H9 (cell line): ENCODE measurements at regions not wholly inside any gene's neighbourhood (a gene's known extent, or its start where the extent isn't known, plus 50 kb on each side); places are given as distances from the start of the nearest gene placed in this dataset.
A peak's percentile ranks its signal among the peaks of the same experiment; 100 is the strongest.

ENCODE experiments used
- DNase-seq: peaks from one replicate; pipeline ENCODE4 v3.0.0-alpha.2; 2017
- H2AFZ ChIP-seq: one replicate; pipeline ENCODE4 v1.6.1; 2013; ENCODE audit warnings: mild to moderate bottlenecking, low read length, control low read depth, moderate library complexity
- H2AK5ac ChIP-seq: 2 replicates; pipeline ENCODE4 v1.6.1; 2013; ENCODE audit warnings: low read length, control low read depth, mixed read lengths; ENCODE audit not compliant: insufficient read length
- H2BK120ac ChIP-seq: one replicate; pipeline ENCODE4 v1.6.1; 2013; ENCODE audit warnings: low read depth, mild to moderate bottlenecking, low read length, control low read depth, inconsistent platforms; ENCODE audit not compliant: poor library complexity, severe bottlenecking
- H2BK12ac ChIP-seq: 2 replicates; pipeline ENCODE4 v1.6.1; 2013; ENCODE audit warnings: low read length, control low read depth, mixed read lengths, low read depth; ENCODE audit not compliant: insufficient read length
- H2BK15ac ChIP-seq: 2 replicates; pipeline ENCODE4 v1.6.1; 2013; ENCODE audit warnings: low read depth, low read length, control low read depth
- H2BK20ac ChIP-seq: one replicate; pipeline ENCODE4 v1.6.1; 2013; ENCODE audit warnings: low read depth, mild to moderate bottlenecking, low read length, control low read depth, inconsistent platforms; ENCODE audit not compliant: poor library complexity, severe bottlenecking
- H2BK5ac ChIP-seq: 2 replicates; pipeline ENCODE4 v1.6.1; 2013; ENCODE audit warnings: low read length, control low read depth, mixed read lengths; ENCODE audit not compliant: insufficient read length
- H3K14ac ChIP-seq: 2 replicates; pipeline ENCODE4 v1.6.1; 2013; ENCODE audit warnings: low read length, control low read depth; ENCODE audit not compliant: insufficient read depth
- H3K18ac ChIP-seq: 2 replicates; pipeline ENCODE4 v1.6.1; 2013; ENCODE audit warnings: low read depth, mild to moderate bottlenecking, mixed read lengths, low read length, control low read depth; ENCODE audit not compliant: insufficient read length
- H3K23ac ChIP-seq: 2 replicates; pipeline ENCODE4 v1.6.1; 2013; ENCODE audit warnings: low read length, control low read depth, mixed read lengths, low read depth; ENCODE audit not compliant: insufficient read length
- H3K23me2 ChIP-seq: 2 replicates; pipeline ENCODE4 v1.6.1; 2013; ENCODE audit warnings: low read depth, mild to moderate bottlenecking, mixed read lengths, low read length, control low read depth; ENCODE audit not compliant: insufficient read length, poor library complexity, severe bottlenecking
- H3K27ac ChIP-seq: 2 replicates; pipeline ENCODE4 v1.5.1; 2013; ENCODE audit warnings: low read length, control low read depth, mixed read lengths, low read depth; ENCODE audit not compliant: insufficient read length
- H3K27me3 ChIP-seq: 2 replicates; pipeline ENCODE4 v1.6.1; 2013; ENCODE audit warnings: low read length, control low read depth, inconsistent platforms; ENCODE audit not compliant: insufficient read depth
- H3K4ac ChIP-seq: 2 replicates; pipeline ENCODE4 v1.6.1; 2013; ENCODE audit warnings: low read depth, mild to moderate bottlenecking, control low read depth, inconsistent platforms, low read length, moderate library complexity
- H3K4me1 ChIP-seq: 2 replicates; pipeline ENCODE4 v1.6.1; 2013; ENCODE audit warnings: low read length, control low read depth, inconsistent platforms; ENCODE audit not compliant: insufficient read depth
- H3K4me2 ChIP-seq: 2 replicates; pipeline ENCODE4 v1.6.1; 2013; ENCODE audit warnings: low read length, control low read depth, mixed read lengths; ENCODE audit not compliant: insufficient read length, insufficient read depth
- H3K56ac ChIP-seq: 2 replicates; pipeline ENCODE4 v1.6.1; 2013; ENCODE audit warnings: low read depth, mild to moderate bottlenecking, mixed read lengths, low read length, control low read depth; ENCODE audit not compliant: insufficient read length
- H3K79me1 ChIP-seq: 2 replicates; pipeline ENCODE4 v1.6.1; 2013; ENCODE audit warnings: low read depth, mild to moderate bottlenecking, moderate library complexity, low read length, control low read depth, inconsistent platforms; ENCODE audit not compliant: insufficient read depth, poor library complexity, severe bottlenecking
- H3K79me2 ChIP-seq: 2 replicates; pipeline ENCODE4 v1.6.1; 2013; ENCODE audit warnings: low read length, control low read depth, inconsistent platforms; ENCODE audit not compliant: insufficient read depth
- H3K9ac ChIP-seq: 2 replicates; pipeline ENCODE4 v1.6.1; 2013; ENCODE audit warnings: low read length, control low read depth, mixed read lengths; ENCODE audit not compliant: insufficient read length; ENCODE audit errors: extremely low read depth
- H3K9me3 ChIP-seq: one replicate; pipeline ENCODE4 v1.6.1; 2013; ENCODE audit warnings: low read depth, low read length, inconsistent platforms; ENCODE audit not compliant: control insufficient read depth
- H3T11ph ChIP-seq: one replicate; pipeline ENCODE4 v1.6.1; 2013; ENCODE audit warnings: mild to moderate bottlenecking, low read length, control low read depth, inconsistent platforms
- H4K20me1 ChIP-seq: one replicate; pipeline ENCODE4 v1.6.1; 2013; ENCODE audit not compliant: control insufficient read depth, insufficient read length, insufficient read depth
- H4K5ac ChIP-seq: 2 replicates; pipeline ENCODE4 v1.6.1; 2013; ENCODE audit warnings: low read depth, mild to moderate bottlenecking, mixed read lengths, low read length, control low read depth; ENCODE audit not compliant: insufficient read length
- H4K8ac ChIP-seq: replicated peaks from 2 replicates; pipeline ENCODE4 v1.6.1; 2013; ENCODE audit warnings: low read length, control low read depth, mixed read lengths, low read depth; ENCODE audit not compliant: insufficient read length
- H4K91ac ChIP-seq: 2 replicates; pipeline ENCODE4 v1.6.1; 2013; ENCODE audit warnings: low read depth, mild to moderate bottlenecking, moderate library complexity, mixed read lengths, low read length, control low read depth; ENCODE audit not compliant: insufficient read length
- H3K27ac Mint-ChIP-seq, 3 experiments: 2 replicates in 2 of 3; 3 replicates in 1 of 3; pipeline ENCODE4 v1.8.0; 2020 to 2021; ENCODE audit warnings: mixed read lengths in 3 of 3, mild to moderate bottlenecking in 1 of 3, moderate library complexity in 1 of 3
- H3K27me3 Mint-ChIP-seq: 2 replicates; pipeline ENCODE4 v1.8.0; 2021; ENCODE audit warnings: low read depth, mild to moderate bottlenecking, moderate library complexity, mixed read lengths
- H3K36me3 Mint-ChIP-seq, 3 experiments: 2 replicates in 2 of 3; 3 replicates in 1 of 3; pipeline ENCODE4 v1.8.0; 2020 to 2021; ENCODE audit warnings: low read depth in 3 of 3, mixed read lengths in 3 of 3; ENCODE audit not compliant: insufficient read depth in 1 of 3
- H3K4me1 Mint-ChIP-seq, 2 experiments: 2 replicates each; pipeline ENCODE4 v1.8.0; 2020; ENCODE audit warnings: mixed read lengths in 2 of 2
- H3K4me3 Mint-ChIP-seq, 2 experiments: 2 replicates in 1 of 2; 3 replicates in 1 of 2; pipeline ENCODE4 v1.8.0; 2020 to 2021; ENCODE audit warnings: mild to moderate bottlenecking in 2 of 2, mixed read lengths in 2 of 2, moderate library complexity in 1 of 2
- H3K9me3 Mint-ChIP-seq, 2 experiments: 2 replicates in 1 of 2; 3 replicates in 1 of 2; pipeline ENCODE4 v1.8.0; 2020; ENCODE audit warnings: mild to moderate bottlenecking in 2 of 2, mixed read lengths in 2 of 2, moderate library complexity in 1 of 2
- CTCF ChIP-seq: fragments of 200-600 bp; sonication (generic); conservative IDR thresholded peaks from 3 replicates; pipeline ENCODE4 v1.8.0; 2021; ENCODE audit warnings: antibody characterized with exemption, mild to moderate bottlenecking
- WGBS: extraction: QIAGEN DNeasy Blood & Tissue Kit; methylation state at CpG from one replicate; pipeline ENCODE4 v1.1.7; 2013; ENCODE audit warnings: missing lambda C conversion rate, low lambda C conversion rate, mixed read lengths; ENCODE audit not compliant: insufficient read length; ENCODE audit errors: extremely low coverage; 5-methylcytosine and 5-hydroxymethylcytosine counted together

GRCh38 chr4:3852309-3852708 is 86.1 kb downstream of the ADRA2C start:
- H3K27me3 ChIP-seq: no peaks in the 10 kb centered on the region
- H2BK12ac ChIP-seq: no peak overlapping the region
- H2BK5ac ChIP-seq: no peak overlapping the region
- no peak overlapping the region for H3K14ac ChIP-seq
- no peak overlapping the region for H3K9ac ChIP-seq
- WGBS: no CpG with 5 or more reads among the region's 11 CpGs
- H3T11ph ChIP-seq: no peak overlapping the region
- peak; percentile 82 for DNase-seq
- H3K79me2 ChIP-seq: no peaks in the 10 kb centered on the region
- H3K27ac ChIP-seq: no peak overlapping the region
- peaks cover 13% of the 10 kb centered on the region for H3K4me1 ChIP-seq
- H3K9me3 ChIP-seq: no peaks in the 10 kb centered on the region
- peaks cover 41 to 51% of the 10 kb centered on the region in 2 experiments for H3K4me1 Mint-ChIP-seq
- H3K36me3 Mint-ChIP-seq: peaks cover 13 to 15% (median 15%) of the 10 kb centered on the region in 3 experiments; a peak in 6 of 7 replicates
- no peak overlapping the region for H3K56ac ChIP-seq
- no peak for TF ChIP-seq CTCF
- H3K27ac Mint-ChIP-seq: no peak overlapping the region
- H3K9me3 Mint-ChIP-seq: peaks cover 10 to 21% of the 10 kb centered on the region in 2 experiments
- H3K23me2 ChIP-seq: no peaks in the 10 kb centered on the region
- H4K8ac ChIP-seq: no peak overlapping the region
- peaks cover 44% of the 10 kb centered on the region for H3K27me3 Mint-ChIP-seq
- no peak overlapping the region for H3K4me3 Mint-ChIP-seq
- H2AFZ ChIP-seq: no peak overlapping the region
- H2AK5ac ChIP-seq: no peak overlapping the region
- H4K20me1 ChIP-seq: no peaks in the 10 kb centered on the region
- no peak overlapping the region for H4K5ac ChIP-seq
- no peak overlapping the region for H3K4me2 ChIP-seq
- H3K18ac ChIP-seq: no peak overlapping the region
- no peak overlapping the region for H3K4ac ChIP-seq
- no peak overlapping the region for H2BK15ac ChIP-seq
- H4K91ac ChIP-seq: no peak overlapping the region
- H3K23ac ChIP-seq: no peak overlapping the region
- no peak overlapping the region for H2BK120ac ChIP-seq
- no peak overlapping the region for H2BK20ac ChIP-seq
- H3K79me1 ChIP-seq: no peaks in the 10 kb centered on the region
